ENCODE measurements at regions not wholly inside any gene's neighbourhood (a gene's known extent, or its start where the extent isn't known, plus 50 kb on each side); places are given as distances from the start of the nearest gene placed in this dataset.

GRCh38 chr12:87137220-87137619, 881.0 kb upstream of the MGAT4C start:
- POLR2A ChIA-PET: no interaction called here
- no peak for TF ChIP-seq CTCF (IDR thresholded peaks at IDR 0.05)
- CTCF ChIA-PET: no interaction called here
- ATAC-seq (ENCODE audit: poor library complexity) (no peak), DNase-seq (no peak)
- no peaks in the 10 kb centered on the region for H3K36me3 Mint-ChIP-seq (ENCODE audit: low read depth)
- peaks cover 3% of the 10 kb centered on the region for H3K9me3 Mint-ChIP-seq
- H3K4me1 Mint-ChIP-seq (ENCODE audit: low read depth): no peaks in the 10 kb centered on the region
- intact Hi-C loops (cut with DNase I, micrococcal nuclease): no loop called here
- no peaks in the 10 kb centered on the region for H3K27me3 Mint-ChIP-seq
- no peaks in the 10 kb centered on the region for H3K4me1 ChIP-seq (ENCODE audit: insufficient read depth, low read length)
- H3K27ac ChIP-seq (ENCODE audit: low read depth in 1 of 2, low read length in 2 of 2): no peak overlapping the region
- H3K4me3 Mint-ChIP-seq: no peak overlapping the region
- H3K36me3 ChIP-seq (ENCODE audit: insufficient read depth, low read length): no peaks in the 10 kb centered on the region
- H3K4me3 ChIP-seq (ENCODE audit: low read length): no peak overlapping the region
- no peaks in the 10 kb centered on the region for H3K27me3 ChIP-seq (ENCODE audit: control insufficient read depth in 1 of 2, insufficient read depth in 2 of 2, low read length in 2 of 2)
- peaks cover 0 to 5% of the 10 kb centered on the region in 2 experiments for H3K9me3 ChIP-seq (ENCODE audit: control insufficient read depth in 1 of 2, insufficient read depth in 1 of 2, low read length in 2 of 2)
- H3K27ac Mint-ChIP-seq: no peak overlapping the region

GRCh38 chr12:87136330-87136976, 880.3 kb upstream of the MGAT4C start:
- H3K9me3 Mint-ChIP-seq: peaks cover 3% of the 10 kb centered on the region
- intact Hi-C loops (cut with DNase I, micrococcal nuclease): no loop called here
- TF ChIP-seq CTCF (IDR thresholded peaks at IDR 0.05): no peak
- H3K4me3 Mint-ChIP-seq: no peak overlapping the region
- Histone ChIP-seq H3K4me3 (ENCODE audit: low read length) (no peak overlapping the region), H3K36me3 (ENCODE audit: insufficient read depth, low read length) (no peaks in the 10 kb centered on the region), H3K27ac (ENCODE audit: low read depth in 1 of 2, low read length in 2 of 2) (no peak overlapping the region), H3K9me3 (ENCODE audit: control insufficient read depth in 1 of 2, insufficient read depth in 1 of 2, low read length in 2 of 2) (peaks cover 0 to 5% of the 10 kb centered on the region in 2 experiments), H3K4me1 (ENCODE audit: insufficient read depth, low read length) (no peaks in the 10 kb centered on the region), H3K27me3 (ENCODE audit: control insufficient read depth in 1 of 2, insufficient read depth in 2 of 2, low read length in 2 of 2) (no peaks in the 10 kb centered on the region)
- no peaks in the 10 kb centered on the region for H3K36me3 Mint-ChIP-seq (ENCODE audit: low read depth)
- H3K27ac Mint-ChIP-seq: no peak overlapping the region
- no peaks in the 10 kb centered on the region for H3K27me3 Mint-ChIP-seq
- POLR2A ChIA-PET: no interaction called here
- DNase-seq (no peak), ATAC-seq (ENCODE audit: poor library complexity) (no peak)
- CTCF ChIA-PET: no interaction called here
- H3K4me1 Mint-ChIP-seq (ENCODE audit: low read depth): no peaks in the 10 kb centered on the region

- Mint-ChIP-seq H3K36me3 (ENCODE audit: low read depth) (no peaks in the 10 kb centered on the region), H3K27me3 (no peaks in the 10 kb centered on the region), H3K9me3 (peaks cover 9% of the 10 kb centered on the region), H3K4me1 (ENCODE audit: low read depth) (no peaks in the 10 kb centered on the region), H3K4me3 (no peak overlapping the region), H3K27ac (no peak overlapping the region)
- DNase-seq (no peak), ATAC-seq (ENCODE audit: poor library complexity) (no peak)
- Histone ChIP-seq H3K36me3 (ENCODE audit: insufficient read depth, low read length) (no peaks in the 10 kb centered on the region), H3K9me3 (ENCODE audit: control insufficient read depth in 1 of 2, insufficient read depth in 1 of 2, low read length in 2 of 2) (no peaks in the 10 kb centered on the region), H3K4me1 (ENCODE audit: insufficient read depth, low read length) (no peaks in the 10 kb centered on the region), H3K27ac (ENCODE audit: low read depth in 1 of 2, low read length in 2 of 2) (no peak overlapping the region), H3K27me3 (ENCODE audit: control insufficient read depth in 1 of 2, insufficient read depth in 2 of 2, low read length in 2 of 2) (no peaks in the 10 kb centered on the region), H3K4me3 (ENCODE audit: low read length) (no peak overlapping the region)
- ChIA-PET CTCF (no interaction called here), POLR2A (no interaction called here)
- intact Hi-C loops (cut with DNase I, micrococcal nuclease): no loop called here
- no peak for TF ChIP-seq CTCF (IDR thresholded peaks at IDR 0.05)
Observed at GRCh38 chr12:87127272-87127671, 871.1 kb upstream of the MGAT4C start.

All from CD4-positive, alpha-beta T cell (primary cell).